ENCODE measurements at regions not wholly inside any gene's neighbourhood (a gene's known extent, or its start where the extent isn't known, plus 50 kb on each side); places are given as distances from the start of the nearest gene placed in this dataset.

DNA sequence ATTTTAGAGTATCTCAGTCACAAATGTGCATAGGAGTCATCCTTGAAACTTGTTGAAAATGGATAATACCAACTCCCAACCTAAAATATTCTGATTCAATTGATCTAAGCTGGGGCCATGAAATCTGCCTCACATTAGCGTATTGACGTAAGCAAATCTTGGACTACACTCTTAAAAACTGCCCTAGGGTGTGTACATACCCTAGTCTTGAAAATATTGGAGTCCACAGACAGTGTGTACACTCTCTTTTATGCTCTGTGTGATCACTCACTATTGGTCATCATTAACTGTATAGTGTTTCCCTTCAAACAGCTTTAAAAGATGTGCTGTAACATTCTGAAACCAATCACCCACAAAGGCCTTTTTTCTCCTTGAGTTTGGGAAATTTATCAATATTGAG, 102.9 kb upstream of the FERD3L start:
- no peak overlapping the region for H3K4me3 ChIP-seq (ENCODE audit: low read depth, low read length)
- no peaks in the 10 kb centered on the region for H3K27me3 ChIP-seq (ENCODE audit: control insufficient read depth, insufficient read depth, low read length)
- no peak overlapping the region for H3K27ac ChIP-seq (ENCODE audit: low read depth, low read length)
- no peaks in the 10 kb centered on the region; the same call in 1 of the 2 replicates for H3K9me3 ChIP-seq (ENCODE audit: control insufficient read depth, insufficient read depth, low read length)
- ChIA-PET CTCF (no interaction called here), POLR2A (no interaction called here)
- no peak for DNase-seq (ENCODE audit: low read depth, low spot score)
- TF ChIP-seq, protein P1, sequence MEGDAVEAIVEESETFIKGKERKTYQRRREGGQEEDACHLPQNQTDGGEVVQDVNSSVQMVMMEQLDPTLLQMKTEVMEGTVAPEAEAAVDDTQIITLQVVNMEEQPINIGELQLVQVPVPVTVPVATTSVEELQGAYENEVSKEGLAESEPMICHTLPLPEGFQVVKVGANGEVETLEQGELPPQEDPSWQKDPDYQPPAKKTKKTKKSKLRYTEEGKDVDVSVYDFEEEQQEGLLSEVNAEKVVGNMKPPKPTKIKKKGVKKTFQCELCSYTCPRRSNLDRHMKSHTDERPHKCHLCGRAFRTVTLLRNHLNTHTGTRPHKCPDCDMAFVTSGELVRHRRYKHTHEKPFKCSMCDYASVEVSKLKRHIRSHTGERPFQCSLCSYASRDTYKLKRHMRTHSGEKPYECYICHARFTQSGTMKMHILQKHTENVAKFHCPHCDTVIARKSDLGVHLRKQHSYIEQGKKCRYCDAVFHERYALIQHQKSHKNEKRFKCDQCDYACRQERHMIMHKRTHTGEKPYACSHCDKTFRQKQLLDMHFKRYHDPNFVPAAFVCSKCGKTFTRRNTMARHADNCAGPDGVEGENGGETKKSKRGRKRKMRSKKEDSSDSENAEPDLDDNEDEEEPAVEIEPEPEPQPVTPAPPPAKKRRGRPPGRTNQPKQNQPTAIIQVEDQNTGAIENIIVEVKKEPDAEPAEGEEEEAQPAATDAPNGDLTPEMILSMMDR (IDR thresholded peaks at IDR 0.05; ENCODE audit: low read depth, low read length) = no peak

DNA sequence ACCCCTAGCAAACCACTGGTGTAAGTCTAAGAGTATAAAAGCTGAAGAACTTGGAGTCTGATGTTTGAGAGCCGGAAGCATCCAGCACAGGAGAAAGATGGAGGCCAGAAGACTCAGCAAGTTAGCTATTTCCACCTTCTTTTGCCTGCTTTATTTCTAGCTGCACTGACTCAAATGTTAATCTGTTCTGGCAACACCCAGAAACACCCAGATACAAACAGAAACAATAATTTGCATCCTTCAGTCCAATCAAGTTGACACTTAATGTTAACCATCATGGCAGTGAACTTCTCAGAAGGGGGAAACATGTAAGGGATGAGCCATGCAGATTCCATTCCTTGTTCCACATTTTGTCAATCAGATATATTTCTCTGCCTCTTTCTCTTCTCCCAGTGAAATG, 101.8 kb upstream of the FERD3L start:
- Histone ChIP-seq H3K9me3 (ENCODE audit: control insufficient read depth, insufficient read depth, low read length) (no peaks in the 10 kb centered on the region; the same call in 1 of the 2 replicates), H3K27ac (ENCODE audit: low read depth, low read length) (no peak overlapping the region), H3K4me3 (ENCODE audit: low read depth, low read length) (no peak overlapping the region), H3K27me3 (ENCODE audit: control insufficient read depth, insufficient read depth, low read length) (no peaks in the 10 kb centered on the region)
- TF ChIP-seq, protein P1 (IDR thresholded peaks at IDR 0.05; ENCODE audit: low read depth, low read length) = no peak
- no peak for DNase-seq (ENCODE audit: low read depth, low spot score)
- POLR2A ChIA-PET = no interaction called here
- CTCF ChIA-PET = no interaction called here

DNA sequence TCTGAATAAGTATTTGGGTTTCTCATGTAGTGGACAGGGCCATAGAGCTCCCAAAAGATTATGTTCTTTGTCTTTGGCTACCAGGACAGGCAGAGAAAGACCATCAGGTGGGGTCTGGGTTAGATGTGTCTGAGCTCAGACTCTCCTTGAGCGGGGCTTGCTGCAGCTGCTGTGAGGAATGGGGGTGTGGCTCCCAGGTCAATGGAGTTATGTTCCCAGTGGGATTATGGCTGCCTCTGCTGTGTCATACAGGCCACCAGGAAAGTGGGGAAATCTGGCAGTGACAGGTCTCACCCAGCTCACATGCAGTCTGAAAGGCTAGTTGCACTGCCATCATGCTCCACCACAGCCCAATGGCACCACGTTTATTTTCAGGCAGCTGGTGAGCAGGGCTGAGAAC, 97.0 kb upstream of the FERD3L start:
- no peaks in the 10 kb centered on the region for H3K27me3 ChIP-seq (ENCODE audit: control insufficient read depth, insufficient read depth, low read length)
- POLR2A ChIA-PET = no interaction called here
- no peak overlapping the region for H3K4me3 ChIP-seq (ENCODE audit: low read depth, low read length)
- CTCF ChIA-PET = no interaction called here
- H3K27ac ChIP-seq (ENCODE audit: low read depth, low read length) = no peak overlapping the region
- TF ChIP-seq, protein P1 (IDR thresholded peaks at IDR 0.05; ENCODE audit: low read depth, low read length) = no peak
- DNase-seq (ENCODE audit: low read depth, low spot score) = no peak
- peaks cover 4% of the 10 kb centered on the region for H3K9me3 ChIP-seq (ENCODE audit: control insufficient read depth, insufficient read depth, low read length)

DNA sequence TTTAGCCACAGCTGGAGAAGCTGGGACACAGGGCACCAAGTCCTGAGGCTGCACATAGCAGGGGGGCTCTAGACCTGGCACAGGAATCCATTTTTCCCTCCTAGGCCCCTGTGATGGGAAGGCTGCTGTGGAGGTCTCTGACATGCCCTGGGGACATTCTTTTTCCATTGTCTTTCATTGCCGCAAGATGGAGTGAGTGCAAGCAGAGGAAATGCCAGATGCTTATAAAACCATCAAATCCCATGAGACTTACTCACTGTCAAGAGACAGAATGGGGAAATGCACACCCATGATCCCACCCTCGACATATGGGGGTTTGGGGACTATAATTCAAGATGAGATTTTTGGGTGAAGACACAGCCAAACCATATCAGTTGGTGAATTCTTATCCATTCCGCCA, 94.7 kb upstream of the FERD3L start:
- H3K27me3 ChIP-seq (ENCODE audit: control insufficient read depth, insufficient read depth, low read length) = no peaks in the 10 kb centered on the region
- H3K4me3 ChIP-seq (ENCODE audit: low read depth, low read length) = no peak overlapping the region
- TF ChIP-seq, protein P1 (IDR thresholded peaks at IDR 0.05; ENCODE audit: low read depth, low read length) = no peak
- H3K27ac ChIP-seq (ENCODE audit: low read depth, low read length) = no peak overlapping the region
- no peak for DNase-seq (ENCODE audit: low read depth, low spot score)
- POLR2A ChIA-PET = no interaction called here
- CTCF ChIA-PET = interaction anchor here (0.7 kb wide), 2 partner anchors 15 to 32 kb away, joined by 4 read pairs; no protein-coding TSS in a partner anchor
- peaks cover 4% of the 10 kb centered on the region; the same call in 1 of the 2 replicates for H3K9me3 ChIP-seq (ENCODE audit: control insufficient read depth, insufficient read depth, low read length)

DNA sequence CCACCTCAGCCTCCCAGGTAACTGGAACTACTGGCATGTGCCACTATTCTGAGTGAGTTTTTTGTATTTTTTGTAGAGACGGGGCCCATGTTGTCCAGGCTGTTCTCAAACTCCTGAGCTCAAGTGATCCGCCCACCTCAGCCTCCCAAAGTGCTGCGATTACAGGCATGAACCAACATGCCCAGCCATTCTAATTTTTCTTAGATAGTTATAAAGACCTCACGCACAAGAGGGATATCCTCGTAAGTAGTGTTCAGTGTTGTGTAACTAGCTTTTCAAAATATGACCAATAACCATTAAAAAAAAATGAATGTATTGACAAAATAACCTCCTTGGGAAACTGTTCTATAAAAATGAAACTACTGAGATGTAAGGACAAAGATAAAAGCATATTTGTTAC, 90.5 kb upstream of the FERD3L start:
- no peaks in the 10 kb centered on the region for H3K27me3 ChIP-seq (ENCODE audit: control insufficient read depth, insufficient read depth, low read length)
- DNase-seq (ENCODE audit: low read depth, low spot score) = no peak
- peaks cover 1% of the 10 kb centered on the region; the same call in 1 of the 2 replicates for H3K9me3 ChIP-seq (ENCODE audit: control insufficient read depth, insufficient read depth, low read length)
- no peak overlapping the region for H3K27ac ChIP-seq (ENCODE audit: low read depth, low read length)
- POLR2A ChIA-PET = no interaction called here
- H3K4me3 ChIP-seq (ENCODE audit: low read depth, low read length) = no peak overlapping the region
- CTCF ChIA-PET = no interaction called here
- TF ChIP-seq, protein P1 (IDR thresholded peaks at IDR 0.05; ENCODE audit: low read depth, low read length) = no peak
